ENCODE measurements at regions not wholly inside any gene's neighbourhood (a gene's known extent, or its start where the extent isn't known, plus 50 kb on each side); places are given as distances from the start of the nearest gene placed in this dataset.

DNA sequence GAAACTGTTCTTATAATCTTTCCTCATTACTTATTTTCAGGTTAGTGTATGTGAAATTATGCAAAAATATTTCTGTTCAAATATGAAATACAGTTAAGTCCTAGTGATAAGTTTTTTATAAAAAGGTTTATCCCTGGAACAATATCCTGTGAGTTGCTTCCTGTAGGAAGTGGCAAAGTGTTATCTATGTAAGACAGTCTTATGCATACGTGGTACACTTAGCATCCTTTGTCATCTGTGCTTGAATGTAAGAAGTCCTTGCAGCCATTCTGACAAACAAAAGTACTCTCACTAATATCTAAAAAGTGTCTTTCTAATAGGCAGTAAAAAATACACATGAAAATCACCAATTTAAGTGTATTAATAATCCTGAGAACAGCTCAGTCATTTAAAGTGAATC lies 372.5 kb upstream of the BCHE start:
- TF ChIP-seq EZH2 (IDR thresholded peaks at IDR 0.05; ENCODE audit: borderline replicate concordance, low read depth, low read length) = no peak
- TF ChIP-seq, protein P1, sequence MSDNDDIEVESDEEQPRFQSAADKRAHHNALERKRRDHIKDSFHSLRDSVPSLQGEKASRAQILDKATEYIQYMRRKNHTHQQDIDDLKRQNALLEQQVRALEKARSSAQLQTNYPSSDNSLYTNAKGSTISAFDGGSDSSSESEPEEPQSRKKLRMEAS (CRISPR knock-in tag; IDR thresholded peaks at IDR 0.05) = no peak
- TF ChIP-seq CTCF (IDR thresholded peaks at IDR 0.05 in 2 of 3, conservative IDR thresholded peaks at IDR 0.05 in 1 of 3; ENCODE audit: insufficient read depth in 2 of 3, low read depth in 1 of 3, low read length in 3 of 3) = no peak
- no peak for TF ChIP-seq CREM (IDR thresholded peaks at IDR 0.05; ENCODE audit: low read depth)
- TF ChIP-seq NFYB (IDR thresholded peaks at IDR 0.05; ENCODE audit: extremely low read depth, insufficient read length) = no peak
- TF ChIP-seq, protein P2, sequence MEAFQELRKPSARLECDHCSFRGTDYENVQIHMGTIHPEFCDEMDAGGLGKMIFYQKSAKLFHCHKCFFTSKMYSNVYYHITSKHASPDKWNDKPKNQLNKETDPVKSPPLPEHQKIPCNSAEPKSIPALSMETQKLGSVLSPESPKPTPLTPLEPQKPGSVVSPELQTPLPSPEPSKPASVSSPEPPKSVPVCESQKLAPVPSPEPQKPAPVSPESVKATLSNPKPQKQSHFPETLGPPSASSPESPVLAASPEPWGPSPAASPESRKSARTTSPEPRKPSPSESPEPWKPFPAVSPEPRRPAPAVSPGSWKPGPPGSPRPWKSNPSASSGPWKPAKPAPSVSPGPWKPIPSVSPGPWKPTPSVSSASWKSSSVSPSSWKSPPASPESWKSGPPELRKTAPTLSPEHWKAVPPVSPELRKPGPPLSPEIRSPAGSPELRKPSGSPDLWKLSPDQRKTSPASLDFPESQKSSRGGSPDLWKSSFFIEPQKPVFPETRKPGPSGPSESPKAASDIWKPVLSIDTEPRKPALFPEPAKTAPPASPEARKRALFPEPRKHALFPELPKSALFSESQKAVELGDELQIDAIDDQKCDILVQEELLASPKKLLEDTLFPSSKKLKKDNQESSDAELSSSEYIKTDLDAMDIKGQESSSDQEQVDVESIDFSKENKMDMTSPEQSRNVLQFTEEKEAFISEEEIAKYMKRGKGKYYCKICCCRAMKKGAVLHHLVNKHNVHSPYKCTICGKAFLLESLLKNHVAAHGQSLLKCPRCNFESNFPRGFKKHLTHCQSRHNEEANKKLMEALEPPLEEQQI (IDR thresholded peaks at IDR 0.05) = no peak
- no peak for TF ChIP-seq POLR2AphosphoS5 (IDR thresholded peaks at IDR 0.05; ENCODE audit: control insufficient read depth, insufficient read depth, low read depth, low read length)
- TF ChIP-seq TAF1 (IDR thresholded peaks at IDR 0.05; ENCODE audit: control insufficient read depth, extremely low read depth, insufficient read depth, low read length, severe bottlenecking) = no peak
- TF ChIP-seq, protein P3, sequence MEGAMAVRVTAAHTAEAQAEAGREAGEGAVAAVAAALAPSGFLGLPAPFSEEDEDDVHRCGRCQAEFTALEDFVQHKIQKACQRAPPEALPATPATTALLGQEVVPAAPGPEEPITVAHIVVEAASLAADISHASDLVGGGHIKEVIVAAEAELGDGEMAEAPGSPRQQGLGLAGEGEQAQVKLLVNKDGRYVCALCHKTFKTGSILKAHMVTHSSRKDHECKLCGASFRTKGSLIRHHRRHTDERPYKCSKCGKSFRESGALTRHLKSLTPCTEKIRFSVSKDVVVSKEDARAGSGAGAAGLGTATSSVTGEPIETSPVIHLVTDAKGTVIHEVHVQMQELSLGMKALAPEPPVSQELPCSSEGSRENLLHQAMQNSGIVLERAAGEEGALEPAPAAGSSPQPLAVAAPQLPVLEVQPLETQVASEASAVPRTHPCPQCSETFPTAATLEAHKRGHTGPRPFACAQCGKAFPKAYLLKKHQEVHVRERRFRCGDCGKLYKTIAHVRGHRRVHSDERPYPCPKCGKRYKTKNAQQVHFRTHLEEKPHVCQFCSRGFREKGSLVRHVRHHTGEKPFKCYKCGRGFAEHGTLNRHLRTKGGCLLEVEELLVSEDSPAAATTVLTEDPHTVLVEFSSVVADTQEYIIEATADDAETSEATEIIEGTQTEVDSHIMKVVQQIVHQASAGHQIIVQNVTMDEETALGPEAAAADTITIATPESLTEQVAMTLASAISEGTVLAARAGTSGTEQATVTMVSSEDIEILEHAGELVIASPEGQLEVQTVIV (CRISPR knock-in tag; IDR thresholded peaks at IDR 0.05; ENCODE audit: borderline replicate concordance) = no peak

Data from K562 (cell line).